OCI-LY3 (cell line): ENCODE measurements at regions not wholly inside any gene's neighbourhood (a gene's known extent, or its start where the extent isn't known, plus 50 kb on each side); places are given as distances from the start of the nearest gene placed in this dataset.

Source experiments
- H2AFZ ChIP-seq: fragments of 200-600, 300-600 bp; shearing (Covaris generic); 2 replicates; pipeline ENCODE4 v1.6.0; 2014; ENCODE audit warnings: antibody characterized with exemption, low read depth, low read length
- H3K27ac ChIP-seq: fragments of 200-600, 300-600 bp; sonication (generic); 2 replicates; pipeline ENCODE4 v1.5.1; 2014; ENCODE audit warnings: mild to moderate bottlenecking, low read length, moderate library complexity, mixed read lengths
- H3K27me3 ChIP-seq: fragments of 200-600, 300-600 bp; sonication (generic); 2 replicates; pipeline ENCODE4 v1.6.1; 2014; ENCODE audit warnings: low read depth, low read length, mixed read lengths
- H3K36me3 ChIP-seq: fragments of 200-600, 300-600 bp; sonication (generic); replicated peaks from 2 replicates; pipeline ENCODE3; 2014; ENCODE audit warnings: low read depth, low read length, mixed read lengths
- H3K4me1 ChIP-seq: fragments of 300-600, 200-600 bp; sonication (generic); 2 replicates; pipeline ENCODE4 v1.6.1; 2014; ENCODE audit warnings: low read length, mixed read lengths
- H3K4me2 ChIP-seq: fragments of 200-600, 300-600 bp; sonication (generic); 2 replicates; pipeline ENCODE4 v1.6.1; 2014; ENCODE audit warnings: low read length, mixed read lengths
- H3K4me3 ChIP-seq: fragments of 300-600, 200-600 bp; sonication (generic); 2 replicates; pipeline ENCODE4 v1.5.1; 2014; ENCODE audit warnings: antibody characterized with exemption, mild to moderate bottlenecking, low read length, moderate library complexity
- H3K79me2 ChIP-seq: fragments of 300-600, 200-600 bp; shearing (Covaris generic); 2 replicates; pipeline ENCODE4 v1.6.1; 2014; ENCODE audit warnings: mild to moderate bottlenecking, low read length, mixed read lengths
- H3K9ac ChIP-seq: fragments of 300-600, 200-600 bp; shearing (Covaris generic); 2 replicates; pipeline ENCODE4 v1.6.0; 2014; ENCODE audit warnings: mild to moderate bottlenecking, low read length, moderate library complexity
- H3K9me3 ChIP-seq: fragments of 200-600, 300-600 bp; shearing (Covaris generic); 2 replicates; pipeline ENCODE4 v1.6.1; 2014; ENCODE audit warnings: low read length, mixed read lengths; ENCODE audit not compliant: insufficient read depth
- H4K20me1 ChIP-seq: fragments of 200-600, 300-600 bp; sonication (generic); 2 replicates; pipeline ENCODE4 v1.6.1; 2016; ENCODE audit warnings: low read length, mixed read lengths; ENCODE audit not compliant: insufficient read depth
- CTCF ChIP-seq: fragments of 200-600, 300-600 bp; sonication (generic); IDR thresholded peaks from 2 replicates; pipeline ENCODE4 v1.5.1; 2014; ENCODE audit warnings: antibody characterized with exemption, low read length, low read depth
- EZH2phosphoT487 ChIP-seq: fragments of 200-600 bp; shearing (Covaris generic); IDR thresholded peaks from 2 replicates; pipeline ENCODE4 v1.6.1; 2018; ENCODE audit warnings: antibody characterized with exemption, mixed run types, low read depth

GRCh38 chr6:56833873-56834272, 121.0 kb upstream of the BEND6 start:
- Histone ChIP-seq H3K9me3 (no peaks in the 10 kb centered on the region), H3K79me2 (no peaks in the 10 kb centered on the region), H3K27me3 (no peaks in the 10 kb centered on the region), H3K9ac (no peak overlapping the region), H4K20me1 (no peaks in the 10 kb centered on the region), H3K4me3 (no peak overlapping the region), H3K27ac (no peak overlapping the region), H3K36me3 (no peaks in the 10 kb centered on the region), H3K4me2 (no peak overlapping the region), H3K4me1 (peaks cover 3% of the 10 kb centered on the region; the same call in 1 of the 2 replicates), H2AFZ (no peak overlapping the region)
- TF ChIP-seq CTCF (no peak), EZH2phosphoT487 (no peak)

DNA sequence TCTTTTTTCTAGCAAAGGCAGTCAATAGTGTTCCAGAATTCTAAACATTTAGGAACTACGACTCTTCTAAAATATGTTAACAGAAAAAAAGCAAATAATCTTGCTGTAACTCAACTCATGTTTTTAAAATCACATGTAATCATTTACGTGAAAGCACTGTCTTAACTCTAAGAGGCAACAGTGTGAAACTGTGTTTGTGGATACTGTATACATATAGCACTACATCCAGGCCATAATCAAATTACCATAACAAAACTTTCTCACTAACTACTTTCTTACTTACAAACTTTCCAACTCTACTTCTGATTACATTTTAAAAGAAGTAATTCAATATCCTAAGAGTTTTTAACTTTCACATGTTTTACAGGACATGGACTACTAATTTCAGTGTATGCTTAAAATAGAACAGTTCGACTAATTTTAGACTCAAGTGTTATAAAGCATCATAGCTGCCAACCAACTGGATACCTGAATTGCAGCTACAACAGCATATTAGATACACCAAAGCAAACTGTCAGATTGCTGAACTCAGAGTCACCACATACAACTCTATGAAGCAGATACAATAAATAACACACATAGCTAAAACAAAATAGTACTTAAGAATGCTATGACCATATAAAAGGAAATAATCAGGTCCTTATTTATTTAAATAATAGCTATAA, 121.6 kb upstream of the BEND6 start:
- Histone ChIP-seq H3K4me2 (no peak overlapping the region), H3K36me3 (no peaks in the 10 kb centered on the region), H4K20me1 (no peaks in the 10 kb centered on the region), H3K9me3 (no peaks in the 10 kb centered on the region), H2AFZ (no peak overlapping the region), H3K79me2 (no peaks in the 10 kb centered on the region), H3K27ac (no peak overlapping the region), H3K9ac (no peak overlapping the region), H3K27me3 (no peaks in the 10 kb centered on the region), H3K4me3 (no peak overlapping the region), H3K4me1 (no peaks in the 10 kb centered on the region)
- TF ChIP-seq CTCF = no peak
- no peak for TF ChIP-seq EZH2phosphoT487

DNA sequence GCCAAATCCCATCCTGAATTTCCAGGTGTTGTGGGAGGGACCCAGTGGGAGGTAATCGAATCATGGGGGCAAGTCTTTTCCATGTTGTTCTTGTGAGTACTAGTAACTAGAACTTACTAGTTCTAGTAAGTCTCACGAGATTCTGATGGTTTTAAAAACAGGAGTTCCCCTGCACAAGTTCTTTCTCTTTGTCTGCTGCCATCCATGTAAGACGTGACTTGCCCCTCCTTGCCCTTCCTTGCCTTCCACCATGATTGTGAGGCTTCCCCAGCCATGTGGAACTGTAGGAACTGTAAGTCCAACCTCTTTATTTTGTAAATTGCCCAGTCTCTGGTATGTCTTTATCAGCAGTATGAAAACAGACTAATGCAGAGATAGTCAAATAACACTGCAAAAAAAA, 122.7 kb upstream of the BEND6 start:
- no peaks in the 10 kb centered on the region for H3K27me3 ChIP-seq
- H3K4me1 ChIP-seq = no peaks in the 10 kb centered on the region
- TF ChIP-seq CTCF = no peak
- no peak for TF ChIP-seq EZH2phosphoT487
- H3K9me3 ChIP-seq = no peaks in the 10 kb centered on the region
- no peak overlapping the region for H3K4me2 ChIP-seq
- H3K27ac ChIP-seq = no peak overlapping the region
- H3K36me3 ChIP-seq = no peaks in the 10 kb centered on the region
- H3K4me3 ChIP-seq = no peak overlapping the region
- no peak overlapping the region for H2AFZ ChIP-seq
- H3K79me2 ChIP-seq = no peaks in the 10 kb centered on the region
- no peak overlapping the region for H3K9ac ChIP-seq
- H4K20me1 ChIP-seq = no peaks in the 10 kb centered on the region

DNA sequence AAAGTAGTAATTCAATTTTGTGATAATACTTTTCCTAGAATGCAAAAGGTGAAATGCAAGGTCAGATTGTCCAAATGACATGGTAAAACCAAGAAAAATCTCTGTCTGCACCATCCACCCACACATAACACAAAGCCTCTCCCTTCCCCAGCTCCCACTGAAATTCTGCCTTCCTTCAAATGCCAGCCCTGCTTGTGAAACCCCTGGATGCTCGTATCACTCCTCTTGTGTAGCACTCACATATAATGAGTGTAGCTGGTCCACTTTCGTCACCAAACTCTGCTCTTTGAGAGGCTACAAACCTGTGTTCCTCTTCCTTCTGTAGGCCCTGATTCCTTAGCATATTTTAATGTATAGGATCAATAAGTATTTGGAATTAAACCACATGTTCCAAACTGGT, 123.6 kb upstream of the BEND6 start:
- Histone ChIP-seq H3K36me3 (no peaks in the 10 kb centered on the region), H4K20me1 (no peaks in the 10 kb centered on the region), H3K27ac (no peak overlapping the region), H3K4me2 (no peak overlapping the region), H3K79me2 (no peaks in the 10 kb centered on the region), H3K9me3 (no peaks in the 10 kb centered on the region), H3K9ac (no peak overlapping the region), H3K27me3 (no peaks in the 10 kb centered on the region), H2AFZ (no peak overlapping the region), H3K4me1 (no peaks in the 10 kb centered on the region), H3K4me3 (no peak overlapping the region)
- TF ChIP-seq EZH2phosphoT487 = no peak
- no peak for TF ChIP-seq CTCF
